ENCODE measurements at regions not wholly inside any gene's neighbourhood (a gene's known extent, or its start where the extent isn't known, plus 50 kb on each side); places are given as distances from the start of the nearest gene placed in this dataset.

- TF ChIP-seq EZH2phosphoT487 (conservative IDR thresholded peaks at IDR 0.05; ENCODE audit: low read length) (no peak), CTCF (IDR thresholded peaks at IDR 0.05; ENCODE audit: insufficient read depth, low read length, poor library complexity, severe bottlenecking) (no peak)
Observed at GRCh38 chr5:23368393-23368792, 139.0 kb upstream of the PRDM9 start.

Measured in SU-DHL-6 (cell line).